Epidermal melanocyte (primary cell): ENCODE measurements at regions not wholly inside any gene's neighbourhood (a gene's known extent, or its start where the extent isn't known, plus 50 kb on each side); places are given as distances from the start of the nearest gene placed in this dataset.
"Not testable (repeated sequence)": the region's sequence is repeated elsewhere in the genome, so short reads cannot be mapped to it uniquely, and the experiment has no call there.

Experiments
- DNase-seq: peaks from one replicate; pipeline ENCODE4 v3.0.0; 2011; ENCODE audit warnings: low spot score; ENCODE audit not compliant: insufficient read length

GRCh38 chr2:156778916-156779315 lies 342.7 kb downstream of the GPD2 start:
- DNase-seq: no peak

- DNase-seq: no peak
Measured at GRCh38 chr2:156779416-156780120, 343.4 kb downstream of the GPD2 start.

GRCh38 chr2:156781677-156782076 lies 345.5 kb downstream of the GPD2 start:
- DNase-seq: not testable (repeated sequence)

- DNase-seq: no peak
Measured at GRCh38 chr2:156784020-156784701, 348.0 kb downstream of the GPD2 start.

GRCh38 chr2:156787517-156787916 lies 351.3 kb downstream of the GPD2 start:
- no peak for DNase-seq

GRCh38 chr2:156790343-156791037 lies 354.3 kb downstream of the GPD2 start:
- DNase-seq: no peak

GRCh38 chr2:156792242-156792840 lies 356.2 kb downstream of the GPD2 start:
- DNase-seq: no peak

GRCh38 chr2:156797832-156798231 lies 361.7 kb downstream of the GPD2 start:
- no peak for DNase-seq

- no peak for DNase-seq
Measured at GRCh38 chr2:156800065-156800653, 364.0 kb downstream of the GPD2 start.

GRCh38 chr2:156800781-156801361 lies 364.7 kb downstream of the GPD2 start:
- DNase-seq: no peak

- no peak for DNase-seq
Measured at GRCh38 chr2:156803243-156803642, 367.1 kb downstream of the GPD2 start.

- no peak for DNase-seq
Measured at GRCh38 chr2:156803967-156804366, 367.8 kb downstream of the GPD2 start.

- no peak for DNase-seq
Measured at GRCh38 chr2:156810094-156810493, 373.9 kb downstream of the GPD2 start.

- no peak for DNase-seq
Measured at GRCh38 chr2:156812496-156812895, 376.3 kb downstream of the GPD2 start.

GRCh38 chr2:156817430-156817829 lies 381.3 kb downstream of the GPD2 start:
- no peak for DNase-seq

GRCh38 chr2:156818221-156818620 lies 382.0 kb downstream of the GPD2 start:
- DNase-seq: no peak

GRCh38 chr2:156818944-156819343 lies 382.8 kb downstream of the GPD2 start:
- no peak for DNase-seq

- DNase-seq: no peak
Measured at GRCh38 chr2:156826341-156826933, 390.3 kb downstream of the GPD2 start.

- no peak for DNase-seq
Measured at GRCh38 chr2:156834431-156834830, 398.3 kb downstream of the GPD2 start.

- DNase-seq: no peak
Measured at GRCh38 chr2:156837635-156838370, 401.6 kb downstream of the GPD2 start.
